Stimulated activated naive CD4-positive, alpha-beta T cell treated with Interleukin-2 at 50 U/mL for 16 hours (primary cell): ENCODE measurements at regions not wholly inside any gene's neighbourhood (a gene's known extent, or its start where the extent isn't known, plus 50 kb on each side); places are given as distances from the start of the nearest gene placed in this dataset.

ENCODE experiments used
- DNase-seq: peaks from one replicate; lab custom pipeline; 2025; lab: John Stamatoyannopoulos, UW

DNA sequence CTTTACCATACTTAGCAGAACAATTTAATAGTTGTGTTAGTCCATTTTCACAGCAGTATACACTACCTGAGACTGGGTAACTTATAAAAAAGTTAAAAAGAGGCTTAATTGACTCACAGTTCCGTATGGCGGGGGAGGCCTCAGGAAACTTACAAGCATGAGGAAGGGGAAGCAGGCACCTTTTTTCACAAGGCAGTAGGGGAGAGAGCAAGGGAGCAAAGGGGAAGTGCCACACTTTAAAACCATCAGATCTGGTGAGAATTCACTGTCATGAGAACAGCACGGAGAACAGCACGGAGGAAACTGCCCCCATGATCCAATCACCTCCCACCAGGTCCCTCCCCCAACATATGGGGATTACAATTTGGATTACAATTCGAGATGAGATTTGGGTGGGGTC is 269.9 kb downstream of the MTRR start:
- DNase-seq, result no peak

DNA sequence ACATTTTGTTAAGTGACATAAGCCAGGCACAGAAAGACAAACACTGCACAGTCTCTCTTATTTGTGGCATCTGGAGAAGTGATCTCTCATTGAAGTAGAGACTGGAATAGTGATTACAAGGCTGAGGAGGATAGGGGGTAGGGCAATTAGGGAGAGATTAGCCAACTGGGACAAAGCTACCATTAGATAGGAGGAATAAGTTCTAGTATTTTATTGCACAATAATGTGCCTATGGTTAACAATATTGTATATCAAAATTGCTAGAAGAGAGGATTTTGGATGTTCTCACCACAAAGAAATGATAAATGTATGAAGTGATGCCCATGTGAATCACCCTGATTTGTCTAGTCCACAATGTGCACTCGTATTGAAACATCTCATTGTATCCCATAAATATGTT is 281.8 kb downstream of the MTRR start:
- no peak for DNase-seq

DNA sequence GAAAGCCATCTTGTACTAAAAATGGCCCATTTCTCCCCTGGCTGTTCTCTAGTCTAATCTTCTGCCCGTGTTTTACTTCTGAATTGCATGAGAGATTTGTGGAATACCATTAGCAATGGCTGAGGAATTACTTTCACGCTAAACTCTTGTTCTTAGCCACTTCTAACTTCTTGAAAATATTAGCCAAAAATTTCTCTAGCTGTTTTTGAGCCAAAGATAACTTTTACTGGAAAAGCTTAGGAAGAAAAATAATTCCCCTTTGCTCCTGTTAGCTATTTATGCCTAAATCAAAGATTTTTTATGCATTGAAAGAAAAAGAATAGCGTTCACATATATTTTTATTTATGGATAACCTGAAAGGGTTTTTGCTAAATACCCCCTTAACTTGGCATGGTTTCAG is 287.8 kb downstream of the MTRR start:
- DNase-seq, result no peak

DNA sequence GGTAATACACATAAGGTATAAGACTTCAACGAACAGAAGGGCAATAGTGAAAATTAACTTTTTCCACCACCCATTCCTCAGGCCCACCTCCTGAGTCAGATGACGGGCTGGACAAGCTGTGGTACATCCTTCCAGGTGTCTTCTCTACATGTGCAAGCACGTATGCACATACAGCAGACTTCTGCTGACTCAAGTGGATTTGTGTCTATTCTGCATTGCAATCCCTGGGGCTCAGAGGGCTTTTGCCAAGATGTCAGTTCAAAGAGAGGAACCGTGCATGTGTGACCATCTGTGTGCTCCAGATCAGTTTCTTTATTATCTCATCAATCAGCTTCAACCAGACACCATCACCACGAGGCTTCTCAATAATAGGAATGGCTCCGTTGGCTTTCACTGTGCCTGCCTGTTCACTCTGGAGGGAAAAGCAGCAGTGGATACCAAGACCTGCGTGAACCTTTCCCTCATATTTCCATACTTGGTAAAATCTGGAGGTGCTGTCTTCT is 288.4 kb downstream of the MTRR start:
- DNase-seq, result no peak

DNA sequence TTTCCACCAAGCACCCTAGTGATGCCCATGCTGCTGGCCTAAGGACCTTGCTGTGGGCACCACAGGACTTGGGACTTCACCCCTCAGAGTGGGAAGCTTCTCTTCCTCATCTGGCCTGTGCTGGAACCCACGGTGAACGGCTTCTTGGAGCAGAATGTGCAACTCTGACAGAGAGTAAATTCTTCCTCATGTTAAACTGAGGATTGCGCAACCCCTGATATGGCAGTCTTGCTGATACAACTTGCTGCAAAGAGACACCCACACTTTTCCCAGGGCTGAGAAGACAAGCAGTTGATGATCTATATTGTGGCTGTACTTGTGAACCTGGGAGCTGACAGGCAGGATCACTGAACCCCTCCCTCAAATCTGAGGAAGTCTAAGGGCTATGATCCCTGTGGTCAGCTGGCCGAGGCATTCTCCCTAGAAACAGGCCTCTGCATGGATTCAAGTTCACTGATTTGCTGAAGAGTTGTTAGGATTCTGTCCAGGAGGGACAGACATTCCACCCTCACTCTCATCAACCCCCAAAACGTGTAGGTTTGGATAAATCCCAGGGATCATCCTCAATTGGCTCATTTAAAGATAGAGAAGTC is 307.2 kb downstream of the MTRR start:
- DNase-seq, result no peak

DNA sequence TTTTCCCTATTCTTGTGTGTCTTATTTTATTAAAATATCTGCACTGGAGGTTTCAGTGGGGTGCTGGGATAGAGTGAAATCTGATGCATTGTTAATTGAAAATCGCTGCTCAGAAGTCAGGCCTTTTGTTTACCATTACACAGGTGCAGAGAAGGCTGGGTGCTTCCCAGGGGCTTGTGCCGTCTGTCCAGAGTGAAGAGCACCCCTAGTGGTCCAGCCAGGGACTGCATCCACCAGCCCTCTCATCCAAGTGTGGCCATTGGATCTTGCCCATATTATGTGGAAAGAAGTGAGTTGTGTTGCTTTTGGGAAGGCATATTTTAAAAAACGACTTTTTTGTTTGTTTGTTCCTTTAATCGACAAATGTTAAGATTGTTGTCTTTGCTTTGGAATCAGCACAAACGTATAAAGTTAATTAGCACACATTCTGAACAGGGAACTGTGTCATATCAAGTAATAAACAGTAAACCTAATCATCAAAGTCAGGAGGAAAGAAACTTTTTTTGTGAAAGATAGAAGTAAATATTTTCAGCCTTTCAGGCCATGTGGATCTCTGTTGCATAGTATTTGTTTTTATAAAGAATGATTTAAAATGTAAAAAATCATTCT is 315.6 kb downstream of the MTRR start:
- DNase-seq, result no peak

DNA sequence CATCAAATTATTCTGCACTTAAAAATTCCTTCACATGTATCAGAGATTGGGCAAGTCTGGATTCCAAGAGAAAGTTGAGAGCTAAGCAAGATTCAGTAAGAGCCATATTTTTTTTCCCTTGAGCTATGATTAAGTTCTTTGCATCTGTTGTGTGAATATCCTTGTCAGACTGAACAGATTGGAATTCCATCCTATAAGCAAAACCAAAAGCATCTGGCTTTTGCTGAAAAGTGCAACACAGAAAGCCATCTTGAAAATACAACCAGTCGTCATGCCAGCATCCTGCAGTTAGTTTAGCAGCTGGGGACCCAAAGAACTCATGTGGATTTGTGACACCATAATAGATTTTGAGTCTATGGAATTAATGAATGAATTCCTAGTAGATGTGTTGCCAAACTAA is 316.9 kb downstream of the MTRR start:
- no peak for DNase-seq

DNA sequence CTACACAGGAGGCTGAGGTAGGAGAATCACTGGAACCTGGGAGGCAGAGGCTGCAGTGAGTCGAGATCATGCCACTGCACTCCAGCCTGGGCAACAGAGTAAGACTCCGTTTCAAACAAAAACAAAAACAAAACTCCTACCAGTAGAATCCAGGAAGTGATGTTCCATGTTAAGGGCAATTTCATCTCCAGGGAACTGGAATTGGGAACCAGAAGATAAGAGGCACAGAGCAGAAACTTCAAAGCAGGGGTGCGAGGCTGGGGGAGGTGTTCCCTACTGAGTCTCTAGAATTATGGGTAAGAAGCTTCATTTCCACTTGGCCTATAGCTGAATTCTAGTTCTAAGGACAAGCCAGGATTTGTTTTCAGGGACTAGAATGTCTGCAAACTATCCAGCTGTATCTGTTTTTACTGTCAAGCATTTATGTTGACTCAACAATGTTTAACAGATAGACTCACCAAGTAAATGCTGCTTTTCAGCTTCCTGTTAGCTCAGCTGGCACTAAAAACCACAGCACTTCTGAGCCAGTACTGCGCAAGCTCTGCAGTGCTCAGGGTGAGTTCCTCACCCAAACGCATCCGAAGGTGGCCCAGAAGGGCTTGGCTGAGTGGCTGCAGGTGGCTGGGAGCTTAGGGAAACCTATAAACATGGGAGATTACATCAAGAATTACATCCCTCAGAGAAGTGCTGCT is 320.1 kb downstream of the MTRR start:
- DNase-seq, result no peak

DNA sequence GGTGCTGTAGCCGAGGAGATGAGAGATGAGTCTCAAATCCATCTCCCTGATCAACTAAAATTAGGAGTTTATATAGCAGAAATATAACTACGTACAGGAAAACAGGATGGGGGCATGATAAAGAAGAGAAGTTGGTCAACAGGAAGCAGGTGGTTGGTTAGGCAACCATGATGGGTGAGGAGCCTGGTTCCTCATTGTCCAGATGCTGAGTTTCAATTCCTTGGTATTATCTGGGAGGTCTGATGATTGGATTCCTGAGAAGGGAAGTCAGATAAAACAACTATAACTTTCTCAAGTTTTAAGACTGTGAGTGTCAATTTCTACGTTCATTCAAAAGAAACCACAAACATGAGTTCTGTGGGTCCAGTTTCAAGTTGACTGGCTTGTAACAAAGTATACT is 323.9 kb downstream of the MTRR start:
- DNase-seq, result no peak

DNA sequence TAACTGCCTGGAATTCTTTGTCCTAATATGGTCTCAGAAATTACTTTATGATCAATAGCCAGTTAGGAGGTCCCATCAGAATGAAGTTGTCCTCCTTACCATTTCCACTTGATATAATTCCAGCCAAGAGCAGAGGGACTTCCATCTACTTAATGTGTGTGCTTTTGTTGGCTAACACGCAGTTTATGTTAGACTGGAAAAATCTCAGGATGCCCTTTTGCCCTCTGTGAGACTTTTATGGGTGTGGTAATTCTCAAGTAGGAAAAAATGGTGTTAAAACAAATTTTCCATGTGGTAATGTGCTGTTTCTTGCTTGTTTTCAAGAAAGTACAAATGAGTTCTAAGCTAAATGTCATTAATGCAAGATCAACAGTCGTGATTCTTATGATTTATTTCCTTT is 327.1 kb downstream of the MTRR start:
- DNase-seq, result no peak

DNA sequence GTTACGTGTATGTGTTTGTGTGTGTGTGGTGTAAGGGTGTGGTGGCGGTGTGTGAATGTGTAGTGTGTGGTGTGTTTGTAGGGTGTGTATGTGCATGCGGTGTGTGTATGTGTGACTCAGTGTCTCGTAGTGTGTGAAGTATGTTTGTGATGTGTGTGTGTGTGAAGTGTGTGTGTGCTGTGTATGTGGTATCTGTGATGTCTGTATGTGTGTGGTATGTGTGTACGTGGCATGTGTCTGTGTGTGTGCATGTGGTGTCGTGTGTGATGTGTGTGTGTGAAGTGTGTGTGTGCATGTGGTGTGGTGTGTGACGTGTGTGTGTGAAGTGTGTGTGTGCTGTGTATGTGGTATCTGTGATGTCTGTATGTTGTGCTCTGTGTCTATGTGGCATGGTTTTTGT is 339.4 kb downstream of the MTRR start:
- DNase-seq, result no peak

DNA sequence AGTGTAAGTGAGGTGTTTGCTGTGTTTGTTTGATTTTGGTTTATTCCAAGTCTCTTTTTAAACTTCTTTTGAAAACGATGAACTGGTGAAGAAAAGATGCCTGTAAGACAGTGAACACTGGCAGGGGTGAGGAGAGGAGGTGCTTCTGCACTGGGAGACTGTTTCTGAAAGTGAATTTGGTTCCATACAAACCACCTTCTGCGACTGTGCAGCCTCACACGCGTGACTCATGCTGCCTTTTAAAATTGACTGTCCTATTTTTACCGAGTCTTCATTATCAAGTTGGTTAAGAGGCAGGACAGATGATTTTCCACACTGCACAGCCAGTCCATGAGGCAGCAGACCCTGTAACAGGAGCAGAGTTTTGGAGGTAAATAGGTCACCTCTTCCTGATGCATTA is 340.6 kb downstream of the MTRR start:
- no peak for DNase-seq

DNA sequence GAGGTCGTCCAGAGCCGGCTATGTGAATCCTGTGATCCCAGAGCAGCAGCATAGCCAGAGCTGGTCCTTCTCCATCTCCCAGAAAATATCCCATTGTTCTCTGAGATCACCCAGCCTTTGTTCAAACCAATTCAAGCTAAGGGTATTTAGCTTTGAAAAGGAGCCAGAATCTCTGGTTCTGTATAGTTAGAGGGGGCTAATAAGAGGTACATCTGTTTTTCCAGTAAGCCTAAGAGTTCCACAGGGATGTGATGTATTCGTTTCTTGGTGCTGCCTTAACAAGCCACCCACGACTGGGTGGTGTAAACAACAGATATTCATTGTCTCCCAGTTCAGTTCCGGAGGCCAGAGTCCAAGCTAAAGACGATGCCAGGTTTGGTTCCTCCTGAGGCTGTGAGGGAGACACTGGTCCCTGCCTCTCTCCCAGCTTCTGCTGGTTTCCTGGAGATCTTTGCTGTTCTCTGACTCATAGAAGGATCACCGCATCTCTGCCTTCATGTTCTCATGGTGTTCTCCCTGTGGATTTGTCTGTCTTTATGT is 344.8 kb downstream of the MTRR start:
- no peak for DNase-seq

DNA sequence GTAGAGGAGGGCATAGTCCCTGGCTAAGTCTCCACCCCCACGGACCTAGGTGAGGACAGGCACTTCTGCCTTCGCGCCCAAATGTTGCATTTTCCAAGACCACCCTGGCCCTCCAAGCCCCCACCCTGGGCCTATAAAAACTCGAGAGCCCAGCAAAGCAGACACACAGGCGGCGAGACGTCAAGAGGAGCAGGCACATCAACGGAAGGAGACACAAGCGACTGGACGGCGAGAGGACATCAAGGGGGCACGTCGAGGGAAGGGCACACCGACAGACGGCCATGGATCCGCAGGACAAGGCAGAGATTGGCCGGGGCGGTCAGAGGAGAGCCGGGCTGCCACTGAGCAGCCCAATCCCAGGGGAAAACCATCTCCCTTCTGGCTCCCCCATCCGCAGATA is 348.0 kb downstream of the MTRR start:
- no peak for DNase-seq

DNA sequence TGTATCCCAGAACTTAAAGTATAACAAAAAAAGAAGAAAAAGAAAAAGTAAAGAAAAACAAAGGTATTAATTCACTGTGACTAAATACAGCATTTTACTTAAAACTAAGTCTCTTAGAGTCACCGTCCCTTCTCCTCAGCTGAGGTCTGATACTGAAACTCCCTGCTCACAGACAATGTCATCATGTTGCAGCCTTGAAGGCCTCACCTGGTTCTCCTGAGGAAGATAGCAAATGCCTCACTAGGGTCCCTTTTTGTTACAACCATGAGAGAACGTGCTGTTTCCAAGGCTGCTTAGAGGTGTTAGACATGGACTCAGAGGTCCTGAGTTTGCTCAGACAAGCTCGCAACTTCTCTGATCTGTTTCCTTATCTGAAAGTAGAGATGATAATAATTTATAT is 357.2 kb downstream of the MTRR start:
- DNase-seq, result no peak

DNA sequence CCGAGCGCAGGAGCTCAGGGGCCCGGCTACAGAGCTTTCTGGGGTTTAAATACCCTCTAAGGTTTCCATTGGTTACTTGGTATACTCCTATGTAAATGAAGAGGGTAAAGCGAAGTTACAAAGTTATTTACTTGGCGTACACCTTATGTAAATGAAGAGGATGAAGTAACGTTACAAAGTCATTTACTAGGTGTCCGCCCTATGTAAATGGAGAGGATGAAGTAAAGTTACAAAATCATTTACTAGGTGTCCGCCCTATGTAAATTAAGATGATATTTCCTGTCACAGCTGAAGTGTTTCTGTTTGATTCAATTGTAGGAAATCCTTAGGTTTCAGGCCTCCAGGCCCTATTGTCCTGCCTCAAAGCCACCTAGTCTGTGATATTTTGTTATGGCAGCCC is 358.2 kb downstream of the MTRR start:
- no peak for DNase-seq

DNA sequence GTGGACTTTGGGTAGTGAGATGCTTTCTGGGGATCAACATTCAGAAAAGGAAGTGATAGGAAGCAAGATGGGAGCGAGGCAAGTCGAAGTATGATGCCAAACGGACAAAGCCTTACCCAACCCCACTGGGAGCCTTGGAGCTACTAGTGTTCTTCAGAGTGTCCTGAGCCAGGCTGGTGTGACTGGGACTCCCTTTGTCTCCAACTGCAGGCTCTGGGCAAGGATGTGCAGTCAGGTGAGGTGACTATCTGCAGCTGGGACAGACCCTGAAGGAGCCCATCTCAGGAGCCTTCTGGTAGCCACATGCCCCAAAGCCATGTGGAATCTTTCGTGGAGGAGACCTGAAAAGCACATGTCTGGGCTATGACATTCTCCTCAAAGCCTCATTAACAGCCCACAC is 360.6 kb downstream of the MTRR start:
- DNase-seq, result no peak

DNA sequence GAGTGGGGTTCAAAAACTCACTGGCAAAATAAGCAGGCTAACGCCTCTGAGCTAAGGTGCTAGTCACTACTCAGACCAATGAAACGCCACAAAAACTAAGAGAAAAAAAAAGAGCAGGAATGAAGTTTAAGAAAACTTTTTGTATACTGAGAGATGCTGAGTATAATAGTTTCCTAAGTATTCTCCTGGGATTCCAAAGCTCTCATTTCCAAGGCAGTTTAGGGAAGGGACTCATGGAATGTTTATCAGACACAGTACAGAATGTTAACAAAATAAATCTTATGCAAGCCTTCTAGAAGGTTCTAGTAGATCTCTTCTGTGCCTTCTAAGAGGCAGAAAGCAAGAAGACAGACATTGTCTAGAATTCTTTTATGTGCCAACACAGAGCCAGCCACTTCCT is 361.9 kb downstream of the MTRR start:
- no peak for DNase-seq

DNA sequence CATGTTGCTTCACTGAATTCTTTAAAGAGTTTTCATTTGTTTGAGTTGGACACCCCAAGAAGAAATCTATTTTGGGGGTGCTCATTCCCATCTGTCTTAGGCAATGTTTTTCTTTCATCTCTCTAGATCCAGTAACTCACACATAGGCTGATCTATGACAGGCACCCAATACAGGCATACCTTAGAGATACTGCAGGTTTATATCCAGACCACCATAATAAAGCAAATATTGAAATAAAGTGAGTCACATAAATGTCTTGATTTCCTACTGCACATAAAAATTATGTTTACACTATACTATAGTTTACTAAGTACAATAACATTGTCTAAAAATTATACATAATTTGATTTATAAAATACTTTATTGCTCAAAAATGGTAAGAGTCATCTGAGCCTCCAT is 364.5 kb downstream of the MTRR start:
- no peak for DNase-seq

DNA sequence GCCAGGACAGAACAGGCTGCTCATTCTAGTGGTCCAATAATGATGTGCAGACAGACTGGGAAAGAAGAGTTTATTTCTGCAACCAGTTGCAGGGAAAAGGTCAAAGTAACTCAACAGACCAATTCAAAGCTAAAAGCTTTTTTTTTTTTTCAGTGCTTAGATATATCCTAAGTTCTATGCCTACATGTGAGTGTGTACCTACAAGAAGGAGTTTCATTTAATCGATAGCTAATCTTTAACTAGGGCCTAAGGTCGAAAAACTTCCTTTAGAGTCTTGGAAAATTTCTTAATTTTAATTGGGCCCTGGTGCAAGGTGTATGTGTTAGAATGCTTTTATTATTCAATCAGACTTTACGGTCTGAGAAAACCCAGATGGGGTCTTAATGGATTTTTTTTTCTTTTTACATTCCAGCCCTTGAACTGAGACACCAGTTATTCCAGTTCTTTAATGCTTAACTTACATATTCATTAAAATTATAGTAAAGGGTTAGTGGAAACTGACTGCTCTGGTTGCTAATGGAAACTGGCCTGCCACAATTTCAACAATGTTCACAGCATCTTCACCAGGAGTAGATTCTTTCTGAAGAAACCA is 365.3 kb downstream of the MTRR start:
- no peak for DNase-seq

DNA sequence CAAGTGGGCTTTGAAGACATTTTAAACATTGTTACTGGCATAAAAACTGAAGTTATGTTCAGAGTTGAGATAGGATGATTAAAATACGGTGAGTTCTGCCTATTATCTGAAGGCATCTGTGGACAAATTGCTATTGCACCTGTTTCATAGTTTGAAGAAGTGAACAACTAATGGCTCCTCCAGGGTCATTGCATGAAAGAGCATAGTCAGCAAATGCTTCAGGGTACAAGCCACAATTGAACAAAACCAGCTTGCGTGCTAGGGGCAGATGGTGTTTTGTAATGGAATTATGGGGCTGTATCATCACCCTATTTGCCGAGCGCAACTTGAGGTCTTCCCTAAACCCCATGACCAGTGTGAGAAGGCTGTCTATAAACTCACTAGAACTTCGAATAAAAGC is 369.1 kb downstream of the MTRR start:
- no peak for DNase-seq

DNA sequence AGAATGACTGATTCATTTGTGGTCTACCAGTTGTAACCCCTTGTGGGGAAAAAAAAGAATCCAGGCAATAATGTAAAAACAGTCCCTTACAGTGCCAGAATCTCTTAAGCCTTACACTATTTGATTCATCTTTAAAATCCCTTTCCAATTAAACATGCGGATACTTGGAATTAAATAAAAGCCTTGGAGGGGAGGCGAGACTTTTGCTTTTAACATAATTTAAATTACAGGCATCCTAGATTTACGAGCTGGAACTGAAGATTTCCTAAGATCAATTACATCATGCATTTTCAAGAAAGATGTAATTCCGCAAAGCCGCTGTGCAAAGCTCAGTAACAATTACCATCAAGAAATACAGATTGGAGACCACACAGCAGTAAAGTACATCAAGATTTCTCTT is 370.2 kb downstream of the MTRR start:
- DNase-seq, result no peak

DNA sequence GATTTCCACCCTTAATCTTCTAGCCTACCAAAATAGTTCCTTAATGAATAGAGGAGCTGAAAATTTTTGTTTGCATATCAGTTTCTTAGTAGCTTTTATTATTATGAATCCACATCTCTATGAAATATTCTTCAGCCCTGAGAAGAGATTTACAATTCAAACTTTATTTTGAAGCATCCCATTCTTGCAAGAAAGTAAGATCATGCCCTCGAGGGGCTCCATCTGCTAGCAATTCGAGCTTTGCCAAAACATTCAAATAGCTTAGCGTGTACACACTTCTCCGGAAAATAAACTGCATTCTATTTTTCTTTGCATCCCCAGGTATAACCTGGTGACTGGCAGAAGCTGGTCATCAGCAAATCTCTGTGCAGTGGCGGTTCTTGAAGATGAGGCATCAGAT is 370.7 kb downstream of the MTRR start:
- no peak for DNase-seq
